HepG2 (cell line): ENCODE measurements at regions not wholly inside any gene's neighbourhood (a gene's known extent, or its start where the extent isn't known, plus 50 kb on each side); places are given as distances from the start of the nearest gene placed in this dataset.

Source experiments
- EZH2 ChIP-seq: conservative IDR thresholded peaks from 2 replicates; pipeline ENCODE4 v1.6.1; 2012; ENCODE audit warnings: mild to moderate bottlenecking, low read depth, low read length, moderate library complexity
- HIC2 ChIP-seq: sonication (generic); formaldehyde crosslinking; IDR thresholded peaks from 2 replicates; pipeline ENCODE4 v1.9.0; 2022; ENCODE audit warnings: low read depth, missing genetic modification reagents
- HNRNPLL ChIP-seq: fragments of 200-400 bp; formaldehyde crosslinking; IDR thresholded peaks from 2 replicates; pipeline ENCODE4 v1.6.1; 2017; ENCODE audit warnings: mild to moderate bottlenecking, low read depth, low read length; ENCODE audit not compliant: poor library complexity, severe bottlenecking
- KDM1A ChIP-seq: IDR thresholded peaks from 2 replicates; pipeline ENCODE4 v1.6.1; 2016; ENCODE audit warnings: missing compliant biosample characterization
- LRRFIP1 ChIP-seq: sonication (generic); formaldehyde crosslinking; conservative IDR thresholded peaks from 2 replicates; pipeline ENCODE4 v1.4.0; 2020; ENCODE audit warnings: missing genetic modification reagents
- PBX3 ChIP-seq: sonication (generic); formaldehyde crosslinking; IDR thresholded peaks from 2 replicates; pipeline ENCODE4 v1.8.1; 2023; ENCODE audit warnings: missing genetic modification reagents, inconsistent platforms, borderline replicate concordance
- POLR2AphosphoS5 ChIP-seq: IDR thresholded peaks from 2 replicates; pipeline ENCODE4 v1.6.1; 2012; ENCODE audit warnings: low read depth, low read length
- RAD21 ChIP-seq: fragments of 450-650 bp; formaldehyde crosslinking; IDR thresholded peaks from 2 replicates; pipeline ENCODE4 v1.5.0; 2020; ENCODE audit warnings: mild to moderate bottlenecking
- RBFOX2 ChIP-seq: fragments of 200-400 bp; formaldehyde crosslinking; IDR thresholded peaks from 2 replicates; pipeline ENCODE4 v1.6.1; 2017; ENCODE audit warnings: low read depth, mild to moderate bottlenecking, low read length
- ZNF451 ChIP-seq: sonication (generic); formaldehyde crosslinking; IDR thresholded peaks from 2 replicates; pipeline ENCODE4 v1.5.0; 2020; ENCODE audit warnings: mild to moderate bottlenecking, missing genetic modification reagents
- ZNF562 ChIP-seq: sonication (generic); formaldehyde crosslinking; IDR thresholded peaks from 2 replicates; pipeline ENCODE4 v1.8.0; 2022; ENCODE audit warnings: missing genetic modification reagents, borderline replicate concordance

GRCh38 chr3:57004229-57004628 lies 56.2 kb upstream of the SPATA12 start:
- no peak for TF ChIP-seq EZH2
- TF ChIP-seq HIC2 (CRISPR knock-in tag): no peak
- no peak for TF ChIP-seq KDM1A (CRISPR knock-in tag)
- no peak for TF ChIP-seq LRRFIP1 (CRISPR knock-in tag)
- TF ChIP-seq RAD21: no peak
- TF ChIP-seq RBFOX2: no peak
- TF ChIP-seq ZNF451 (CRISPR knock-in tag): no peak
- TF ChIP-seq PBX3 (CRISPR knock-in tag): no peak
- TF ChIP-seq HNRNPLL: no peak
- TF ChIP-seq ZNF562 (CRISPR knock-in tag): no peak
- no peak for TF ChIP-seq POLR2AphosphoS5
